ENCODE measurements at regions not wholly inside any gene's neighbourhood (a gene's known extent, or its start where the extent isn't known, plus 50 kb on each side); places are given as distances from the start of the nearest gene placed in this dataset.
"Not testable (repeated sequence)": the region's sequence is repeated elsewhere in the genome, so short reads cannot be mapped to it uniquely, and the experiment has no call there.

DNA sequence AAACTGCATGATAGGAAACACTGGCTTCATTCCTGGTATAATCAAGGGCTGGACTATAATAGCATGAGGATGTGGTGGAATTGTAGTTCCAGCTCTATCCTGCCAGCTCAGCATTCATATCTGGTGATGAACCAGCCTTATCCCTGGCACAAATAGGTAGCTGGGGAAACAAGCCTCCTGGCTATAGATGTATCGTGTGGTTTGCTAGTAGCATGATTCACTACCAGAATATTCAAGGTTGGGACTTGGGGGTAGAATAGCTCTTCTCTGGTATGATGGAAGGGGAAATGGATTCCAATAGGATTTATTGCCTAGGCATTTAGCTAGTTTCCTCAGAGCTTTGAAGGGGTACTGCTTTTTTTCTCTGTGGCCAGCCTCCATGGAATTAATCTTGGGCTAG is 532.8 kb downstream of the FBXO15 start:
- no peak for DNase-seq

DNA sequence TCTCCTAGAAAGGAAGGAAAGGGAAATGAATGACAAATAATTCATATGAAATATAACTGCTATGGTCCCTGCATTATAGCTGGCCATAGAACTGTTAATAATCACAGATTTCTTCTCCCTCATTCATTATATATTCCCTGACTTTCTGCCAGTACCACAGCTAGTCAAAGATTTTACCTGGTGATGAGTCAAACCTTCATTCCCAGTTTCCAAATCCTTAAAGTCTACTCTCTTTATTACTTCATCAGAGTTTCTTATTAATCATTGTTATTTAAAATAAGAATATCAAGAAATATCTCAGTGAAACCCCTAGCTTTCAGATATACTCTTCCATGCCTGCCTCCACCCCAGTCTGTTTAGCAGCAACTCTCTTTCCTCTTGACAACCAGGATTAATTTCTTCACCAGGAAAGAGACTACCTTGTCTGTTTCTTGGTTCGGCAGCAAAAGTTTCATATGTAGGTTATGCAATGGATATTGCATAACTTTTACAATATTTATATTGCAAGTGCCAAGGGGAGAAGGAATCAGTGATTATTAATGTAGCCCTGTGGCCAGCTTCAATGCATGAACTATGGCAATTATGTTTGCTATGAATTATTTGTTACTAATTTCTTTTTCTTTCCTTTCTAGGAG is 533.8 kb downstream of the FBXO15 start:
- DNase-seq: no peak

DNA sequence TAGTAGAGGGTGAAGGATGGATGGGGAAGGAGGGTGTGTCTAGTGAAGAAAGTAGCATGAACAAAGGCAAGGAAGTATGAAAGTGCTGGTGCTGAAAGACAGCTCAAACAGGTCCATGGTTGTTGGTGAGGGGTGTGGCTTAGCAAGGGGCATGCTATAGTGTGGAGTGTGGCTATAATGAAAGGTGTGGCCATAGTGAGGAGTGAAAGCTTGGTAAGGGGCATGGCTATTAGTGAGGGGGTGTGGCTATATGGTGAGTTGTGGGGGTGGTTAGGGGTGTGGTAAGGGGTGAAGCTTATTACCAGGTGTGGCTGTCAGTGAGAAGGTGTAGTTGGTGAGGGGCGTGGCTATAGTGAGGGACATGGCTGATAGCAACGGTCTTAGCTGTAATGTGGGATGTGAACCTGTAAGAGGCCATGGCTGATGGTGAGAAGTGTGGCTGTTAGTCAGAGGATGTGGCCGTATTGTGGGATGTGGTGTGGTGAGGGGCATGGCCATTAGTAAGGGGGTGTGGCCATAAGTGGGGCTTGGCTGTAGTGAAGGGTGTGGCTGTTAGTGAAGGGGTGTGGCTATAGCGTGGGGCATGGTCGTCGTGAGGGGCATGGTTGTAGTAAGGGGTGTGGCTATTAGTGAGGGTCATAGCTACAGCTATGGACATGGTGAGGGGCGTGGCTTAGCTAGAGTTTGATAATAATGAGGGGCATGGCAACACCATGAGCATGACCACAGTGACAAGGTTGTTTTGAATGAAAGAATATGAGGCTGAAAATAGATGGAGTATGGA is 549.6 kb downstream of the FBXO15 start:
- DNase-seq: no peak

DNA sequence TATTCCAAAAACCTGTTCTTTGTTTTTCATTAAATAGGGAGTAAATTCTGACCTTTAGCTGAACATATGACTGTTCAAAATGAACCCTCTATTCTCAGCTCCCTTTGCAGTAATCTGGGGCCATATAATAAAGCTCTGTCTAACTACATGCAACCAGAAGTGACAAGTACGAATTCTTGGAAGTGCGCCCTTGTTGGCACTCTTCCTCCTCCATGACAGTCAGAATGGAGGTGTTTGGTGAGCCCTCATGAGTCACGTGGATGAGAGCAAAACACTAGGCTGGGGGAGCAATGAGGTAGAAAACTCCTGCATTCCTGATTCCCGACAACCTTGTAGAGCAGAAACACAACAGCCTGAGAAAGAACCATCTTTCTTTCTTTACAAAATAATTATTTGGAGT is 552.9 kb downstream of the FBXO15 start:
- DNase-seq: no peak

DNA sequence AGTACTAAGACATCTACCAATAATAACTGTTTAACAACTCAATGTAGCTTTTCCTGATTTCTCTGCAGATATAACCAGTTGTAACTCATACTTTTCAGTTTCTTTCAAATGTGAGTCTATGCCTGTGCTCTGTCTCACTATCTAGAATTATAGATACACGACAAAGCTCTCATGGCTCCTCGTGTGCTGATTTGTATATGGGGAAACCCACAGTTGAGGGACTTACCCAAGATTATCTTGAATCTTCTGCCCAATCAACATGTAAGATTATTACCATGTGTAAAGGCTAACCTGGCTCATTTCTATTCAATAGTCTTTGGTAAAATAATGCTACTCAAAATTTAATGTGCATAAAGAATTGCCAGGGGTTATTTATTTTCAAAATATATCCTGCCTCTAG is 554.4 kb downstream of the FBXO15 start:
- DNase-seq: no peak

DNA sequence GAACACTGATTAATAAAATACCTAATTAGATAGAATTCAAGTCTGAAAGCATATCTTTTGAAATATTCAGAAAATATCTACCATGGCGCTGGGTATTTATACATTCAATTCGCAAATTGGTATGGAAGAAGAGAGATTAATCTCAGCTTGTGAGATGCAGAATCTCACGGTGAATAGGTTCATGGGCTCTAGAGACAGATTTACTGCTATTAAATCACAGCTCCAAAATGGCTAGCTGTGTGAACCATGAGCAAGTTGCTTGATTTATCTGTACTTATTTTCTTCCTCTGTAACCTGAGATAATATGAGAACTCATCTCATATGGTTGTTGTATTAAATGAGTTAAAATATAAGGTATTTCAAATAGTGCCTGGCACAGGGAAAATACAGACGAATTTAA is 556.7 kb downstream of the FBXO15 start:
- no peak for DNase-seq

DNA sequence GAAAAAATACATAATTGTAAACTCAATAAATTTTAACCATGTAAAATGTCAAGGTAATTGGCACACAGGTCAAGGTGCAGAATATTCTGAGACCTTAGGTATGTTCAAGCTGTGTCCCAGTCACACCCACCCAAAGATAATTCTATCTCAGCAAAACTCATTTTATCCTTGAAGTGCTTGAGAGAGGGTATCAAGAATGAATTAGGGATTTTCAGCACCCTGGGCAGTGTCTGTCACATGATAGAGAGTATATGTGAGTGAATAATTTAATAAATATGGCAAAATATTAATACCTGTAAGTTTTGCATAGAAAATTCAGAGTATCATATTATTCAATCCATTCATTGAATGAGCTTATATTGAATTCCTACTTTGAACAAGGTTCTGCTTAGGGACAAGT is 567.9 kb downstream of the FBXO15 start:
- no peak for DNase-seq

DNA sequence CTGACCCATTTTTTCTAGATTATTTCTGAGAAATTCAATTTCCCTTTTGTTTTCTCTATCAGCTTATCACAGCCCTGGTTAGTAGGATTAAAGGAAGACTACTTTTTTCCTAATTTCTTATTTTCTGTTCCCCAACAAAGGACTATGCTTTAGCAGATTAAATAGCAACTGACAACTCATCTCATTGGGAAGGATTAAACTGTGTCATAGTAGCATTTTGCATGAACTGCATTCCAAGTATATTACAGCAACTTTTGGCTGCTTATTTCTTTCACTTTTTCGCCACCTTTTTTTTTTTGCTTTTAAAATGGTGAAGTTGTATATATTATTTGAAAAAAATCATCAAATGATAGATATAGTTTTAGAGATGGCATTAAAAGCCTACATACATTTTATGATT is 570.3 kb downstream of the FBXO15 start:
- no peak for DNase-seq

DNA sequence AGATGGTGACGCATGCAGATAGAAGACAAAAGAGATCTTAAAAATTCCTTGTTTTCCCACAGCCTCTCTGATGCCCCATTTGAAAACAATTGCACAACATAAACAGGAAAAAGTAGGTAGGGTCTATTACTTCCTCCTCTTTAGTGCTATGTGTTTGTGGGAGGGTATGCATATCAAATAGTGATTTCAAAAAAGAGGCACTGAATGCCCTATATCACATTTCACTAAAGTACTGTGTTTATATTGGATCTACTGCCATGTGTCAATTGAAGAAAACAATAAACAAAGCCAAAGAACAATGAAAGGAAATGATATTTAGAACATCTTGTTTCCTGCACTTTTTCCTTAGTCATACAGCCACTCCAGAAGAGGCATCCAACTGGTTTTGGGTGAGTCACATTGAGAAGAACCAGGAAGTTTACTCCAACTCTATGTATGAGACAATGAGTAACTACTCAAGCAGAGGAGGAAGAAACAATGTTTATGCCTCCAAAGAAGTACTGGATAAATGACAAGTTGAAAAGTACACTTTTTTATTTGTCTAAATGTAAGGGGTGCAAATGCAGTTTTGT is 583.6 kb downstream of the FBXO15 start:
- DNase-seq: no peak

DNA sequence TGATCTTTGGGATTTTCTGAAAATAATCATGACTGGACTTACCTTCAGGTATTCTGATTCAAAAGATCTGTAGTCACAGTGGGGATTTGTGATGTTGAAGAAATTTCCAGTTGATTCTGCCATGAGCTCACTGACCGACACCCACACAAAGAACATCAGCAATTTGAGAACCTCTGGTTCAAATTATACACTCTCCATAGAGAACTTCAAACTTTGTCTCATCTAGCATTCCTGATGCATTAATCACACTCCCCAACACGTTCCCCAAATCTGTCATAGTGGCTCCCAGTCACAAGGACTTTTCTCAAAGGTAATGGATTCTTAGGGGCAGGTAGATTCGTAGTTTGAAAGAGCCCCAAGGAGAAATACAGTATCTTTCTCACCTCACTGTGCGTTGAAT is 584.3 kb downstream of the FBXO15 start:
- no peak for DNase-seq

DNA sequence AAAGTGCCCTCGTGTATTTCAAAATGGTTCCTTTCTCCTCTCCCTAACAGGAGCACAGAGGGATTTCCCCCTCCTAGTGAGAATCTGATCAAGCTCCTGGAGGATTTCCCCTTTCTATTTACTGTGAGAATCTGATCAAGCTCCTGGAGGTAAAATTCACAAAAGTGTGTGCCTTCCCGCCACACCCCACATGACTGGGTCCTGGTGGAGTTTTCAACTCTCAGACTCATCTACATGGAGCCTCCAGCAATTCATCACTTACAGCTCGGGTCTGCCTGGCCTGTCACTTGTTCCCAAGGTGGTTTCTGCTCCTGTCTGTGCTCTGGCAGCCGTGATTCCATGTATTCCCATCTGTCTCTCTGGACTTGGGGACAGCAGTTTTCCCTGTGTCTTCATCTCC is 590.7 kb downstream of the FBXO15 start:
- no peak for DNase-seq

DNA sequence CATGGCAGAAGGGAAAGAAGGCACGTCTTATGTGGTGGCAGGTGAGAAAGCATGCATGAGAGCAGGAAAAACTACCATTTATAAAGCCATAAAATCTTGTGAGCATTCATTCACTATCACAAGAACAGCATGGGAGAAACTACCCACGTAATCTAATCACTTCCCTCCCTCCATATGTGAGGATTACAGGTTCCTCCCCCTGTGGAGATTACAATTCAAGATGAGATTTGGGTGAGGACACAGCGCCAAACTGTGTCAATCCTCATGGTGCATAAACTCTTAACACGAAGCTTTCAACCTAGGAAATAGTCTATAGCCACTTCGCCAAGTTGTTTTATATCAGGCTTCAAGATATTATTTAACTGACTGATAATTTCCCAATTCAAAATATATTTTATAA is 595.5 kb downstream of the FBXO15 start:
- DNase-seq: no peak

DNA sequence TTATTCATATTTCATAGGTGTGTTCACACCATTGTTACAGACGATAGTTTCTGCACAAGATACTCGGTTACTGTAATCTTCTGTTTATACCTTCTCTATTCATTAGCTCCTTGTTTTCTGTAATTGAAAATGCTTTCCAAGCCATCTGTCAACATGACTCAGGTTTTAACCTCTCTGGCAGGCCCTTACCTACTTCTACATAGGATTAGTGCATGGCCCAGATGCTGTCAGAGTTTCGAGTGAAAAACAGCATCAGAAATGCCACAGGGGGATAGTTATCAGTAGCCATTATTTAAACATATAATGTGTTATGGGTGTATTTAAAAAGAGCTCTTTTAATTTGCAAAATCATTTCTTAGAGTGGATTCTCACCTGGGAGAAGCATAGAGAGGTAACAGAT is 596.4 kb downstream of the FBXO15 start:
- DNase-seq: no peak

DNA sequence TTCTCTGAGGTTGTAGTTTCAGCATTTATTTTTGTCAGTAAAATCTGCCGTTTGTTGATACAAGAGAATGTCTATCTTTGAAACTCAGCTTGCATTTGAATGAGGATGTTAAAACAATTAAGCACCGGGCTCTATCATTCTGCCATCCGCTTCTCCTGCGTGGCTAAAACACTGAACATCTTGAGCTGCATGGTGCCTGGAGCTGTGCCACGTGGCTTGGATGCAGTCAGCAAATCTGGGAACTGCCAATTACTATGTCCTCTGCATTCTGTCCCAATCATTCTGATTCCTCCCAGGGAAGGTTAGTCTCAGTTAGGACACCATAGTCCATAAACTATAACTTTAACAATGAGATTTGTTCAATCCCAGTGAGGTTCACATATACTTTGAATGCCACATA is 598.4 kb downstream of the FBXO15 start:
- no peak for DNase-seq

DNA sequence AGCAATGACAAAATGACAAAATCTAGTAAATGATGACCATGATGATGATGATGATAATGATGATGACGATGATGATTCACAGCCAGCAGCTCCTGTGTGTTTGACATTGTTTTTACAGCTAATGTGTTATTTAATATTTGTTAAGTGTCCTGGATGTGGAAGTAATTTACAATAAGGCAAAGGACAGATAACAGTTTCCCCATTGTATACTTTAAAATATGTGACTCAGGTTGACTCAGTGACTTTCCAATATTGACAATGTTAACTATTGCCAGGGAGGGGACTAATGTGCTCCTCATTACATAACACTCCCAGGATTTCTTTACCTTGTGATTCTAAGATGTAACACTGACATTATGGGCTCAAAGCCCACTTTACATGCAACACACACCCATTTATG is 602.2 kb downstream of the FBXO15 start:
- no peak for DNase-seq

DNA sequence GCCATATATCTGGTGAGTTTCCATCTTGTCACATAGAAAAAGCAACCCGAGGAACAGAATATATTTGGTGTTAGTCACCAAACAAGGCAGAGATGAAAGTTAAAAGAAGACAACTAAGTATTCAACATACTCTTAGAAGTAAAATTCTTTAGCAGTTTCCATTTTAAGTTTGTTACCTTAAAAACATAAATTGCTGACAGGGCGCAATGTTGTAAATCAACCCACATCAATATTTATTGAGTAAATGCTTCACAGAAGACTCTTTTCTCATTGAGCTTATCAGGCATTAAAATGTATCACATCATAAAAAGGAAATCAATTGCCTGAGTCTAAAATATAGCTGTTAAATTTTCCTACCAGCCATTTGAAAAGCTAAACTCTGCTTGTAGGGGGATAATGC is 603.0 kb downstream of the FBXO15 start:
- DNase-seq: no peak

DNA sequence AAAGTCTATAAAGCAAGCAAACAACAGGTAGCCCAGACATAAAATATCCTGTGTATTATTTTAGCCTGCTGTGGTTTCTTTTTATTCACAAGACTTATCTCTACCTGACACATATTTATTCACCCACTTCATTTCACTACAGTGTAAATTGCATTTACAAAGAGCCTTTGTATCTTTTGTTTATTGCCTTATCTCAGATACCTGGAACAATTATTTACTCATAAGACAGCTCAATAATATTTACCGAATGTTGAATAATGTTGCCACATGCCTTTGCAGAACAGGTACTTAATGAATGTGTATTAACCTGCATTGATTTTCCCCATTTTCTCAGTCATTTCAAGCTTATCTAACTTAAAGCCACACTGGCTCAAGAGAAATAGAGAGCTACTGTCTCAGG is 603.6 kb downstream of the FBXO15 start:
- no peak for DNase-seq

DNA sequence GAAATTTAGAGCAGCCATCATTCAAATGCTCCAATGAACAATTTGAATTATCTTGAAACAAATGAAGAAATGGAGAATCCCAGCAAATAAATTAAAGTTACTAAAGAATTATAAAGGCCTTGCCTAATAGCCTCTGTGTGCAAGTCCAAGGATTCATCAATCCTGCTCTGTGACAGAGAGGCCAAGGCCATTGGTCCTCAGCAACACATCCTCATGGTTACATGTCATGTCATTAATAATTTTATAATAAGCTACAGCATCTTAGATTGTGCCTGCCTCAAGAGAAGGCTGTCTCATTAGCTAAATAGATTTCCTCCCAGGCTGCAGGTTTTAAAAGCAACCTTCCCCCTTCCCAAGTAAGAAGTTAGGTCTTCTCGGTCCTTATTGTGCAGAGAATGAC is 611.6 kb downstream of the FBXO15 start:
- no peak for DNase-seq

DNA sequence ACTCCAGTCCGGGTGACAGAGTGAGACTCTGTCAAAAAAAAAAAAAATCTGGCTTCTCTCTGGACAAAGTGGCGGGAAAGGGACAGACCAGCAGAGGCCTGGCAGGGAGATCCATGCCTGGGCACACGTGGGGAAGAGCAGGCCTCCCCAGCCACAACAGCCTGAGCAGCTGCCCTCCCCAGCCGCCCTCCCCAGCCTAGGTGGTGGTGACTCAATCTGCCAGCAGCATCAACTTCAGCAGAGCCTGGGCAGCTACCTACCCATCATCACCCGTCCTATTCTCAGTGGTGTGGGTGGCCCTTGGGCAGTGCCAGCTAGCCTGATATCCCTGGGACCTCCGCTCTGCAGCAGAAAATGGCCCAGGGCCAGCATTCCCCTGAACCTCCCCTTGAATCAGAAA is 612.4 kb downstream of the FBXO15 start:
- no peak for DNase-seq

DNA sequence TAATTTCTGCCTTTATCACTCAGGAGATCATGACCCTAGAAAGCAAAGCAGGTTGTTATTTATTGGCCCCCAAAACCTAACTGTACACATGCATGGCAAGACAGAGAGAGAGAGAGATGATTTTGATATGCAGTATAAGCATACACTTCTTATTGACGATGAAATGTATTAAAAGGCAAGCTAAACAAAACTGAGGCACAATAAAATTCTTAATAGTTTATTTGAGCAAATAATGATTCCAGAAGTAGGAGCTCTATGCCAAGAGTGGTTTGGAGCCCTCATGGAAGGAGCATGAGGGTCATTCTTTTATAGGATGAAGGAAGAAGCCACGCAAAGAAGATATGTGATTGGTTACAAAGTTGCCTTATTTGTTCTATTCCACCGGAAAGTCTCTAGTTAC is 616.0 kb downstream of the FBXO15 start:
- no peak for DNase-seq

DNA sequence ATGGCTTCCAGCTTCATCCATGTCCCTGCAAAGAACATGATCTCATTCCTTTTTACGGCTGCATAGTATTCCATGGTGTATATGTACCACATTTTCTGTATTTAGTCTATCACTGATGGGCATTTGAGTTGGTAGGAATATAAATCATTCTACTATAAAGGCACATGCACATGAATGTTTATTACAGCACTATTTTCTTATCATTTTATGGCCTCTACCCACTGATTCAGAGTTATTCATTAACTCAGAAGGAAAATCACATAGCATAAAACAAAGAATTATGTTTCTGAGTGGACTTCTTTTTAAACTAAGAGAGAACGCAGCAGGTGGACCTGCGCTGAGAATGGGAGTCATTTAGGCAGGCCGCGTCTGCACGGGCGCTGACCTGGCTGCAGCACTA is 619.6 kb downstream of the FBXO15 start:
- DNase-seq: no peak

DNA sequence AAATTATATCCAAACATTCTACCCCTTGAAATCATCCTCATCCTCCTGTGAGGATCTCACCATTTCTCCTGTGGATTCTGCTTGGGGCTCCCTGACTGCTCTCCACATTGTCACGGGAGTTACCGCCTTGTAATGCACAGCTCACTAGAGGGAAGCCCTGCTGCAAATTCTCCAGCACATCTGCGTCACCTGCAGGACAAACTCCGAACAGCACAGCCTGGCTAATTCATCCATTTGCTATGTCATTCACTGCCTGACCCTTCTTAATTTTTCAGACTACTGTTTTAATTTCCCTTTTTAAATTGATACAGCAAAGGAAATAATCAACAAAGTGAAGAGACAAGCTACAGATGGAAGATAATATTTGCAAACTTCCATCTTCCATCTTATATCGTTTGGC is 627.4 kb downstream of the FBXO15 start:
- no peak for DNase-seq

DNA sequence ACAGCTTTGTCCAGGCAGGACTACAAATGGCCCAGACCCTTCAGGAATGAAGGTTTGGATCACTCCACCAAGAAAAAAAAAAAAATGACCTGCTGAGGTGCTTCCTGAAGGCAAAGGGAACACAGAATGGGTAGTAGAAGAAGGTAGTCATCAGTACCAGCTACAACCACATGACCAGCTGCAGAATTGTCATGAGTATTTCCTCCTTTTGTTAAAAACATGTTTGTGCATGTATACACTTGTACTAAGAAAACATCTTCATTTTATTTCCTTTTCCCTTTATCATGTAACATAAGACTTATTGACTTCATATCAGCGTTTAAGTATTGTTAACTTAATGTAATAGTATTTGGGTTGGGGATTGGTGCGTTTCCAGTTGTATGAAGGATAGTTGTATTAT is 631.6 kb downstream of the FBXO15 start:
- not testable (repeated sequence) for DNase-seq

DNA sequence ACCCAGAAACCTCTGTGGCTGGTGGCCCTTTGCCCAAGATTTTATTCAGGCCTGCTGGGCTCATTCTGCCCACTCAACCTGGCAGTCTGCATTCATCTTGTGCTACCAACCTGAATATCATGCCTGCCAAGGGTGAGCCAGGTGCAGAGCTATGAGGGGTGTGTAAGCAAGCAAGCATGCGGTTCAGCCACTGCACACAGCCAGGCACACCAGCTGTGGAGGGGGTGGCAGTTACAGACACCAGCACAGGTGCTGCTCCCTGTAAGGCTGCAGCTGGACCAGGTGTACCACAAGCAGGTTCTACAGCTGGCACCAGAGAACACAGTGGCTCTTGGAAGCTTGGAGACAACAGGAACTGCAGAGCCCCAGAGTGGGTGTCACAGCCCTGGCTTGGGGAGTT is 633.2 kb downstream of the FBXO15 start:
- DNase-seq: no peak

All from activated CD8-positive, alpha-beta memory T cell treated with anti-CD3 and anti-CD28 coated beads for 24 hours (primary cell).